A549 (cell line): ENCODE measurements at regions not wholly inside any gene's neighbourhood (a gene's known extent, or its start where the extent isn't known, plus 50 kb on each side); places are given as distances from the start of the nearest gene placed in this dataset.

Experiments
- ATAC-seq, 2 experiments: fragments of 200-7000 bp in 1 of 2; fragments of >200 bp in 1 of 2; cut with Nextera tagmentation in 1 of 2; cut with Tn5 transposase in 1 of 2; 3 replicates each; pipeline versions ENCODE4 v1.8.0 to v1.9.1; 2018 to 2020; ENCODE audit warnings: mild to moderate bottlenecking in 1 of 2, moderate library complexity in 1 of 2
- CTCF ChIA-PET: fragments of 300-600 bp; sonication (Branson Sonifier 250); formaldehyde crosslinking; extraction: SDS; loops from one replicate; lab custom pipeline; 2021; ENCODE audit warnings: antibody characterized with exemption, inconsistent platforms; lab: Yijun Ruan, JAX
- POLR2A ChIA-PET: fragments of 350-600 bp; formaldehyde crosslinking; extraction: SDS; loops from one replicate; lab custom pipeline; 2021; ENCODE audit warnings: antibody characterized with exemption, inconsistent platforms; lab: Yijun Ruan, JAX
- DNase-seq, 2 experiments: peaks; one replicate each; pipeline versions ENCODE4 v3.0.0 to v3.0.0-alpha.2; 2011 to 2016; ENCODE audit warnings: low read depth in 1 of 2, low spot score in 1 of 2
- FAIRE-seq: peaks from 2 replicates; lab custom pipeline; 2011; peaks lifted over from hg19 to GRCh38; lab: Jason Lieb, UNC
- H3K27ac ChIP-seq, 2 experiments: fragments of >200 bp; sonication (Bioruptor Twin); formaldehyde crosslinking; 3 replicates each; pipeline ENCODE4 v1.5.1; 2016 to 2017
- H3K4me1 ChIP-seq: fragments of >200 bp; sonication (Bioruptor Twin); formaldehyde crosslinking; 3 replicates; pipeline ENCODE4 v1.6.1; 2016
- H3K4me2 ChIP-seq: fragments of >200 bp; sonication (Bioruptor Twin); formaldehyde crosslinking; 3 replicates; pipeline ENCODE4 v1.6.1; 2016
- H3K4me3 ChIP-seq: fragments of >200 bp; sonication (Bioruptor Twin); formaldehyde crosslinking; 3 replicates; pipeline ENCODE4 v1.5.1; 2016
- H3K9me3 ChIP-seq: fragments of >200 bp; sonication (Bioruptor Twin); formaldehyde crosslinking; 3 replicates; pipeline ENCODE4 v1.6.1; 2016
- ATOH8 ChIP-seq: fragments of 250-450 bp; sonication (Bioruptor Pico); IDR thresholded peaks from 2 replicates; pipeline ENCODE4 v1.5.0; 2020; ENCODE audit warnings: low read depth, mild to moderate bottlenecking, moderate library complexity
- CBX2 ChIP-seq: fragments of 200-600 bp; sonication (generic); IDR thresholded peaks from 2 replicates; pipeline ENCODE4 v1.6.1; 2016; ENCODE audit warnings: low read depth, mild to moderate bottlenecking, borderline replicate concordance
- CBX8 ChIP-seq: fragments of 200-600 bp; sonication (generic); IDR thresholded peaks from 2 replicates; pipeline ENCODE4 v1.6.1; 2016
- CHD2 ChIP-seq: fragments of 150-350 bp; IDR thresholded peaks from 2 replicates; pipeline ENCODE4 v1.6.1; 2014; ENCODE audit warnings: low read length; ENCODE audit not compliant: partially characterized antibody
- CTCF ChIP-seq: fragments of >200 bp; sonication (Bioruptor Twin); formaldehyde crosslinking; IDR thresholded peaks from 3 replicates; pipeline ENCODE4 v1.5.1; 2016
- E2F6 ChIP-seq: IDR thresholded peaks from 2 replicates; pipeline ENCODE4 v1.6.1; 2012; ENCODE audit warnings: low read depth, borderline replicate concordance
- EHF ChIP-seq: fragments of 250-450 bp; sonication (Bioruptor Pico); IDR thresholded peaks from 2 replicates; pipeline ENCODE4 v1.5.0; 2020; ENCODE audit warnings: mild to moderate bottlenecking
- EHMT2 ChIP-seq: fragments of 200-600 bp; sonication (generic); IDR thresholded peaks from 2 replicates; pipeline ENCODE4 v1.6.1; 2016; ENCODE audit warnings: antibody characterized with exemption, low read depth, mild to moderate bottlenecking, moderate library complexity
- FOSL2 ChIP-seq, 2 experiments: fragments of 450-650 bp in 1 of 2; fragments of >200 bp in 1 of 2; sonication (Bioruptor Twin) in 1 of 2; formaldehyde crosslinking; IDR thresholded peaks; 2 replicates each; pipeline versions ENCODE4 v1.5.0 to v1.6.1; 2016 to 2020; ENCODE audit warnings: mild to moderate bottlenecking in 1 of 2, moderate library complexity in 1 of 2
- GATA3 ChIP-seq: IDR thresholded peaks from 2 replicates; pipeline ENCODE4 v1.6.1; 2012; ENCODE audit warnings: borderline replicate concordance
- HOXA7 ChIP-seq: fragments of 250-450 bp; sonication (Bioruptor Pico); IDR thresholded peaks from 2 replicates; pipeline ENCODE4 v1.5.0; 2020; ENCODE audit warnings: mild to moderate bottlenecking, moderate library complexity
- HOXB13 ChIP-seq: fragments of 250-450 bp; sonication (Bioruptor Pico); IDR thresholded peaks from 2 replicates; pipeline ENCODE4 v1.5.0; 2020; ENCODE audit warnings: low read depth, mild to moderate bottlenecking, moderate library complexity
- HOXB5 ChIP-seq: fragments of 250-450 bp; sonication (Bioruptor Pico); IDR thresholded peaks from 2 replicates; pipeline ENCODE4 v1.5.0; 2020; ENCODE audit warnings: mild to moderate bottlenecking, moderate library complexity
- KDM5A ChIP-seq: fragments of 200-600 bp; sonication (generic); IDR thresholded peaks from 2 replicates; pipeline ENCODE4 v1.6.1; 2016; ENCODE audit warnings: antibody characterized with exemption, mild to moderate bottlenecking
- MAFK ChIP-seq: fragments of 450-650 bp; IDR thresholded peaks from 2 replicates; pipeline ENCODE4 v1.6.1; 2014; ENCODE audit not compliant: partially characterized antibody
- MAZ ChIP-seq: fragments of 150-350 bp; IDR thresholded peaks from 2 replicates; pipeline ENCODE4 v1.6.1; 2014; ENCODE audit warnings: antibody characterized with exemption, low read depth, low read length, borderline replicate concordance
- MYC ChIP-seq: IDR thresholded peaks from 2 replicates; pipeline ENCODE4 v1.6.1; 2012; ENCODE audit warnings: mild to moderate bottlenecking, inconsistent platforms, low read length, improper control_type of control experiment, borderline replicate concordance
- NFE2L2 ChIP-seq: fragments of 150-350 bp; conservative IDR thresholded peaks from 2 replicates; pipeline ENCODE4 v1.6.1; 2014; ENCODE audit warnings: low read length
- NR3C1 ChIP-seq: fragments of >200 bp; sonication (Bioruptor Twin); formaldehyde crosslinking; IDR thresholded peaks from 3 replicates; pipeline ENCODE4 v1.6.1; 2017
- PHF8 ChIP-seq: fragments of 200-600 bp; sonication (generic); IDR thresholded peaks from 2 replicates; pipeline ENCODE4 v1.6.1; 2016; ENCODE audit warnings: low read depth, mild to moderate bottlenecking, antibody characterized with exemption, moderate library complexity, borderline replicate concordance
- POLR2AphosphoS2 ChIP-seq: conservative IDR thresholded peaks from 2 replicates; pipeline ENCODE4 v1.6.1; 2012; ENCODE audit warnings: low read length, improper control_type of control experiment, inconsistent platforms
- RAD21 ChIP-seq, 2 experiments: fragments of >200 bp in 1 of 2; sonication (Bioruptor Twin) in 1 of 2; formaldehyde crosslinking in 1 of 2; IDR thresholded peaks in 1 of 2; conservative IDR thresholded peaks in 1 of 2; 2 replicates in 1 of 2; 3 replicates in 1 of 2; pipeline ENCODE4 v1.6.1; 2012 to 2018; ENCODE audit warnings: inconsistent platforms in 1 of 2
- SMC3 ChIP-seq: fragments of >200 bp; sonication (Bioruptor Twin); formaldehyde crosslinking; IDR thresholded peaks from 3 replicates; pipeline ENCODE4 v1.6.1; 2018; ENCODE audit warnings: inconsistent platforms
- SREBF2 ChIP-seq: fragments of 450-650 bp; IDR thresholded peaks from 2 replicates; pipeline ENCODE4 v1.6.1; 2014; ENCODE audit warnings: mild to moderate bottlenecking, moderate library complexity
- TFCP2L1 ChIP-seq: fragments of 250-450 bp; sonication (Bioruptor Pico); IDR thresholded peaks from 2 replicates; pipeline ENCODE4 v1.5.0; 2021; ENCODE audit warnings: mild to moderate bottlenecking
- TP53 ChIP-seq: fragments of 250-450 bp; sonication (Bioruptor Pico); IDR thresholded peaks from 2 replicates; pipeline ENCODE4 v1.5.0; 2021; ENCODE audit warnings: mild to moderate bottlenecking, moderate library complexity
- USF2 ChIP-seq: fragments of 450-650 bp; IDR thresholded peaks from 2 replicates; pipeline ENCODE4 v1.6.1; 2014; ENCODE audit warnings: antibody characterized with exemption
- ZC3H11A ChIP-seq: fragments of 450-650 bp; IDR thresholded peaks from 2 replicates; pipeline ENCODE4 v1.6.1; 2014; ENCODE audit warnings: antibody characterized with exemption, mild to moderate bottlenecking
- ZNF302 ChIP-seq: fragments of 250-450 bp; sonication (Bioruptor Pico); IDR thresholded peaks from 2 replicates; pipeline ENCODE4 v1.9.0; 2021; ENCODE audit warnings: inconsistent platforms, mild to moderate bottlenecking, moderate library complexity
- WGBS: methylation state at CpG from one replicate; pipeline ENCODE4 v1.1.6; 2017; ENCODE audit errors: missing lambda C conversion rate; 5-methylcytosine and 5-hydroxymethylcytosine counted together

- TF ChIP-seq TP53 (CRISPR knock-in tag) (no peak), CBX2 (no peak), KDM5A (no peak), HOXB5 (CRISPR knock-in tag) (no peak), NFE2L2 (no peak)
Measured at GRCh38 chr4:124445071-124445470, 267.5 kb downstream of the ANKRD50 start (continued).

- FAIRE-seq (no peak), DNase-seq (no peak), ATAC-seq (no peak)
- Histone ChIP-seq H3K9me3 (no peaks in the 10 kb centered on the region; the same call in 2 of the 3 replicates), H3K4me2 (no peak overlapping the region), H3K27ac (no peak overlapping the region), H3K4me3 (no peak overlapping the region), H3K4me1 (peaks cover 3% of the 10 kb centered on the region; the same call in 1 of the 3 replicates)
- 47% methylated on average over 1 of the region's 1 CpG for WGBS
- ChIA-PET POLR2A (no interaction called here), CTCF (no interaction called here)
- TF ChIP-seq RAD21 (conservative IDR thresholded peaks at IDR 0.05 in 1 of 2, IDR thresholded peaks at IDR 0.05 in 1 of 2) (no peak), MAZ (no peak), USF2 (no peak), PHF8 (no peak), ATOH8 (CRISPR knock-in tag) (no peak), HOXA7 (no peak), HOXB13 (CRISPR knock-in tag) (no peak), MYC (no peak), MAFK (no peak)
Measured at GRCh38 chr4:124449881-124450280, 262.7 kb downstream of the ANKRD50 start.

- Histone ChIP-seq H3K4me1 (peaks cover 3% of the 10 kb centered on the region; the same call in 1 of the 3 replicates), H3K4me2 (no peak overlapping the region), H3K4me3 (no peak overlapping the region), H3K27ac (no peak overlapping the region), H3K9me3 (no peaks in the 10 kb centered on the region; the same call in 2 of the 3 replicates)
- WGBS, result 50% methylated on average over 2 of the region's 2 CpGs
- CTCF ChIA-PET, result interaction anchor here (0.6 kb wide), 1 partner anchor 264 kb away, joined by 3 read pairs; no protein-coding TSS in a partner anchor
- FAIRE-seq, result no peak
- TF ChIP-seq POLR2AphosphoS2 (no peak), ZNF302 (CRISPR knock-in tag) (no peak), NR3C1 (no peak), EHMT2 (no peak), TFCP2L1 (CRISPR knock-in tag) (no peak), EHF (CRISPR knock-in tag) (no peak), CBX2 (no peak), CTCF (no peak), SREBF2 (no peak), ZC3H11A (no peak), NFE2L2 (no peak), E2F6 (no peak), KDM5A (no peak), FOSL2 (IDR thresholded peaks at IDR 0.05) (no peak), FOSL2 (CRISPR knock-in tag; IDR thresholded peaks at IDR 0.05) (no peak), GATA3 (no peak), CHD2 (no peak), CBX8 (no peak), SMC3 (no peak)
- POLR2A ChIA-PET, result no interaction called here
- DNase-seq, result no peak
- ATAC-seq, result no peak
Measured at GRCh38 chr4:124450851-124451250, 261.7 kb downstream of the ANKRD50 start.
